GM23338 (cell line): ENCODE measurements at regions not wholly inside any gene's neighbourhood (a gene's known extent, or its start where the extent isn't known, plus 50 kb on each side); places are given as distances from the start of the nearest gene placed in this dataset.

Experiments used
- ATAC-seq: fragments of 200-7000 bp; cut with Tn5 transposase; 3 replicates; pipeline ENCODE4 v1.9.1; 2020
- DNase-seq: peaks from one replicate; pipeline ENCODE4 v3.0.0-alpha.2; 2015; ENCODE audit warnings: low spot score
- H2AFZ ChIP-seq: fragments of 200-600 bp; sonication (generic); 2 replicates; pipeline ENCODE4 v1.8.0; 2016; ENCODE audit warnings: antibody characterized with exemption, mild to moderate bottlenecking, moderate library complexity
- H3F3A ChIP-seq: fragments of 200-600 bp; sonication (generic); replicated peaks from 2 replicates; pipeline ENCODE4 v1.8.0; 2017; ENCODE audit warnings: antibody characterized with exemption, mixed run types, low read depth
- H3K27ac ChIP-seq: fragments of 200-600 bp; sonication (generic); 2 replicates; pipeline ENCODE4 v1.6.1; 2016; ENCODE audit warnings: low read depth
- H3K27me3 ChIP-seq: fragments of 200-600 bp; sonication (generic); 2 replicates; pipeline ENCODE4 v1.8.0; 2016; ENCODE audit warnings: mild to moderate bottlenecking, mixed run types, moderate library complexity; ENCODE audit not compliant: insufficient read depth
- H3K36me3 ChIP-seq: fragments of 200-600 bp; sonication (generic); 2 replicates; pipeline ENCODE4 v1.8.0; 2016; ENCODE audit warnings: mild to moderate bottlenecking; ENCODE audit not compliant: insufficient read depth
- H3K4me1 ChIP-seq: fragments of 200-600 bp; sonication (generic); 2 replicates; pipeline ENCODE4 v1.8.0; 2016; ENCODE audit warnings: mild to moderate bottlenecking, moderate library complexity; ENCODE audit not compliant: insufficient read depth
- H3K4me2 ChIP-seq: fragments of 200-600 bp; sonication (generic); 2 replicates; pipeline ENCODE4 v1.7.1; 2017; ENCODE audit warnings: mixed run types
- H3K4me3 ChIP-seq: fragments of 200-600 bp; sonication (generic); 2 replicates; pipeline ENCODE4 v1.6.1; 2016; ENCODE audit warnings: mixed run types
- H3K79me2 ChIP-seq: fragments of 200-600 bp; sonication (generic); replicated peaks from 2 replicates; pipeline ENCODE4 v1.8.0; 2017; ENCODE audit warnings: mild to moderate bottlenecking; ENCODE audit not compliant: insufficient read depth
- H3K9me2 ChIP-seq: fragments of 200-600 bp; sonication (generic); 2 replicates; pipeline ENCODE4 v1.8.0; 2017; ENCODE audit not compliant: insufficient read depth
- H4K20me1 ChIP-seq: fragments of 200-600 bp; sonication (generic); replicated peaks from 2 replicates; pipeline ENCODE4 v1.8.0; 2017; ENCODE audit warnings: mild to moderate bottlenecking; ENCODE audit not compliant: insufficient read depth
- H3K27ac Mint-ChIP-seq: 2 replicates; pipeline ENCODE4 v1.8.0; 2020; ENCODE audit warnings: inconsistent platforms, mild to moderate bottlenecking, moderate library complexity, mixed read lengths
- H3K27me3 Mint-ChIP-seq: 3 replicates; pipeline ENCODE4 v1.8.0; 2022; ENCODE audit warnings: low read depth, mild to moderate bottlenecking, moderate library complexity, mixed read lengths, inconsistent platforms; ENCODE audit not compliant: insufficient read depth, poor library complexity
- H3K36me3 Mint-ChIP-seq: 3 replicates; pipeline ENCODE4 v1.8.0; 2021; ENCODE audit warnings: low read depth, mild to moderate bottlenecking, inconsistent platforms, moderate library complexity, mixed read lengths
- H3K4me1 Mint-ChIP-seq: 3 replicates; pipeline ENCODE4 v1.8.0; 2020; ENCODE audit warnings: mild to moderate bottlenecking, inconsistent platforms, mixed read lengths
- H3K4me3 Mint-ChIP-seq: 3 replicates; pipeline ENCODE4 v1.8.0; 2021; ENCODE audit warnings: moderate library complexity, mild to moderate bottlenecking, inconsistent platforms, mixed read lengths
- H3K9me3 Mint-ChIP-seq: 3 replicates; pipeline ENCODE4 v1.8.0; 2020; ENCODE audit warnings: moderate library complexity, mild to moderate bottlenecking, inconsistent platforms, mixed read lengths
- CREB1 ChIP-seq: fragments of 250-450 bp; sonication (Bioruptor Pico); IDR thresholded peaks from 2 replicates; pipeline ENCODE4 v1.5.0; 2020; ENCODE audit warnings: low read depth, mild to moderate bottlenecking, moderate library complexity
- CTCF ChIP-seq, 2 experiments: fragments of 200-600 bp in 1 of 2; sonication (generic) in 1 of 2; conservative IDR thresholded peaks; 2 replicates each; pipeline versions ENCODE4 v1.5.1 to v1.6.1; 2016 to 2017; ENCODE audit warnings: antibody characterized with exemption in 2 of 2, low read depth in 2 of 2, mild to moderate bottlenecking in 2 of 2, moderate library complexity in 1 of 2
- EZH2 ChIP-seq: fragments of 200-600 bp; sonication (generic); IDR thresholded peaks from one replicate; pipeline ENCODE4 v1.8.0; 2017; ENCODE audit warnings: antibody characterized with exemption, mild to moderate bottlenecking, low read depth; ENCODE audit not compliant: unreplicated experiment
- EZH2phosphoT487 ChIP-seq: fragments of 200-600 bp; sonication (generic); IDR thresholded peaks from one replicate; pipeline ENCODE4 v1.8.1; 2018; ENCODE audit warnings: antibody characterized with exemption; ENCODE audit not compliant: unreplicated experiment
- JUNB ChIP-seq: IDR thresholded peaks from one replicate; pipeline ENCODE4 v1.6.1; 2016; ENCODE audit warnings: antibody characterized with exemption; ENCODE audit not compliant: unreplicated experiment
- NANOG ChIP-seq: IDR thresholded peaks from 2 replicates; pipeline ENCODE4 v1.6.1; 2016; ENCODE audit warnings: antibody characterized with exemption, borderline replicate concordance
- POLR2AphosphoS5 ChIP-seq: IDR thresholded peaks from 2 replicates; pipeline ENCODE4 v1.6.1; 2016; ENCODE audit warnings: antibody characterized with exemption, low read depth
- STAT1 ChIP-seq: IDR thresholded peaks from one replicate; pipeline ENCODE4 v1.6.1; 2016; ENCODE audit warnings: antibody characterized with exemption; ENCODE audit not compliant: unreplicated experiment
- ZNF114 ChIP-seq: fragments of 250-450 bp; sonication (Bioruptor Pico); IDR thresholded peaks from 2 replicates; pipeline ENCODE4 v1.5.0; 2020; ENCODE audit warnings: mild to moderate bottlenecking, moderate library complexity
- ZNF331 ChIP-seq: fragments of 250-450 bp; sonication (Bioruptor Pico); IDR thresholded peaks from 2 replicates; pipeline ENCODE4 v1.5.0; 2020; ENCODE audit warnings: low read depth, mild to moderate bottlenecking, moderate library complexity
- TF ChIP-seq, protein P1 (sequence below): IDR thresholded peaks from 2 replicates; pipeline ENCODE4 v1.6.1; 2016; ENCODE audit warnings: antibody characterized with exemption
- TF ChIP-seq, protein P2 (sequence below): fragments of 250-450 bp; sonication (Bioruptor Pico); IDR thresholded peaks from 2 replicates; pipeline ENCODE4 v1.5.0; 2020; ENCODE audit warnings: mild to moderate bottlenecking, moderate library complexity
- TF ChIP-seq, protein P3 (sequence below): IDR thresholded peaks from one replicate; pipeline ENCODE4 v1.6.1; 2018; ENCODE audit warnings: antibody characterized with exemption; ENCODE audit not compliant: unreplicated experiment

- Mint-ChIP-seq H3K36me3 (no peaks in the 10 kb centered on the region; the same call in 2 of the 3 replicates), H3K27ac (peak overlapping the region; percentile 19; the same call in 1 of the 2 replicates), H3K4me3 (peak overlapping the region; percentile 52; the same call in 2 of the 3 replicates), H3K9me3 (no peaks in the 10 kb centered on the region), H3K4me1 (peaks cover 26% of the 10 kb centered on the region; the same call in 2 of the 3 replicates), H3K27me3 (peaks cover 23% of the 10 kb centered on the region)
- Histone ChIP-seq H2AFZ (no peak overlapping the region), H4K20me1 (peaks cover 10% of the 10 kb centered on the region), H3K79me2 (peaks cover 36% of the 10 kb centered on the region), H3K27me3 (no peaks in the 10 kb centered on the region), H3K4me3 (peak overlapping the region; percentile 32; the same call in 1 of the 2 replicates), H3K27ac (peak overlapping the region; percentile 85), H3K9me2 (no peaks in the 10 kb centered on the region), H3K36me3 (peaks cover 50% of the 10 kb centered on the region), H3K4me1 (no peaks in the 10 kb centered on the region), H3F3A (peaks cover 22% of the 10 kb centered on the region), H3K4me2 (peak overlapping the region; percentile 53; the same call in 1 of the 2 replicates)
- no peak for DNase-seq
- ATAC-seq, result no peak
- TF ChIP-seq JUNB (no peak), NANOG (no peak), ZNF331 (CRISPR knock-in tag) (no peak), EZH2 (no peak), ZNF114 (CRISPR knock-in tag) (no peak), EZH2phosphoT487 (no peak), POLR2AphosphoS5 (no peak; the same call in 1 of the 2 replicates), STAT1 (no peak), CREB1 (no peak), CTCF (conservative IDR thresholded peaks at IDR 0.05; ENCODE audit: low read depth in 2 of 2) (no peak)
- TF ChIP-seq, protein P1, sequence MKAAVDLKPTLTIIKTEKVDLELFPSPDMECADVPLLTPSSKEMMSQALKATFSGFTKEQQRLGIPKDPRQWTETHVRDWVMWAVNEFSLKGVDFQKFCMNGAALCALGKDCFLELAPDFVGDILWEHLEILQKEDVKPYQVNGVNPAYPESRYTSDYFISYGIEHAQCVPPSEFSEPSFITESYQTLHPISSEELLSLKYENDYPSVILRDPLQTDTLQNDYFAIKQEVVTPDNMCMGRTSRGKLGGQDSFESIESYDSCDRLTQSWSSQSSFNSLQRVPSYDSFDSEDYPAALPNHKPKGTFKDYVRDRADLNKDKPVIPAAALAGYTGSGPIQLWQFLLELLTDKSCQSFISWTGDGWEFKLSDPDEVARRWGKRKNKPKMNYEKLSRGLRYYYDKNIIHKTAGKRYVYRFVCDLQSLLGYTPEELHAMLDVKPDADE, result no peak
- TF ChIP-seq, protein P2, sequence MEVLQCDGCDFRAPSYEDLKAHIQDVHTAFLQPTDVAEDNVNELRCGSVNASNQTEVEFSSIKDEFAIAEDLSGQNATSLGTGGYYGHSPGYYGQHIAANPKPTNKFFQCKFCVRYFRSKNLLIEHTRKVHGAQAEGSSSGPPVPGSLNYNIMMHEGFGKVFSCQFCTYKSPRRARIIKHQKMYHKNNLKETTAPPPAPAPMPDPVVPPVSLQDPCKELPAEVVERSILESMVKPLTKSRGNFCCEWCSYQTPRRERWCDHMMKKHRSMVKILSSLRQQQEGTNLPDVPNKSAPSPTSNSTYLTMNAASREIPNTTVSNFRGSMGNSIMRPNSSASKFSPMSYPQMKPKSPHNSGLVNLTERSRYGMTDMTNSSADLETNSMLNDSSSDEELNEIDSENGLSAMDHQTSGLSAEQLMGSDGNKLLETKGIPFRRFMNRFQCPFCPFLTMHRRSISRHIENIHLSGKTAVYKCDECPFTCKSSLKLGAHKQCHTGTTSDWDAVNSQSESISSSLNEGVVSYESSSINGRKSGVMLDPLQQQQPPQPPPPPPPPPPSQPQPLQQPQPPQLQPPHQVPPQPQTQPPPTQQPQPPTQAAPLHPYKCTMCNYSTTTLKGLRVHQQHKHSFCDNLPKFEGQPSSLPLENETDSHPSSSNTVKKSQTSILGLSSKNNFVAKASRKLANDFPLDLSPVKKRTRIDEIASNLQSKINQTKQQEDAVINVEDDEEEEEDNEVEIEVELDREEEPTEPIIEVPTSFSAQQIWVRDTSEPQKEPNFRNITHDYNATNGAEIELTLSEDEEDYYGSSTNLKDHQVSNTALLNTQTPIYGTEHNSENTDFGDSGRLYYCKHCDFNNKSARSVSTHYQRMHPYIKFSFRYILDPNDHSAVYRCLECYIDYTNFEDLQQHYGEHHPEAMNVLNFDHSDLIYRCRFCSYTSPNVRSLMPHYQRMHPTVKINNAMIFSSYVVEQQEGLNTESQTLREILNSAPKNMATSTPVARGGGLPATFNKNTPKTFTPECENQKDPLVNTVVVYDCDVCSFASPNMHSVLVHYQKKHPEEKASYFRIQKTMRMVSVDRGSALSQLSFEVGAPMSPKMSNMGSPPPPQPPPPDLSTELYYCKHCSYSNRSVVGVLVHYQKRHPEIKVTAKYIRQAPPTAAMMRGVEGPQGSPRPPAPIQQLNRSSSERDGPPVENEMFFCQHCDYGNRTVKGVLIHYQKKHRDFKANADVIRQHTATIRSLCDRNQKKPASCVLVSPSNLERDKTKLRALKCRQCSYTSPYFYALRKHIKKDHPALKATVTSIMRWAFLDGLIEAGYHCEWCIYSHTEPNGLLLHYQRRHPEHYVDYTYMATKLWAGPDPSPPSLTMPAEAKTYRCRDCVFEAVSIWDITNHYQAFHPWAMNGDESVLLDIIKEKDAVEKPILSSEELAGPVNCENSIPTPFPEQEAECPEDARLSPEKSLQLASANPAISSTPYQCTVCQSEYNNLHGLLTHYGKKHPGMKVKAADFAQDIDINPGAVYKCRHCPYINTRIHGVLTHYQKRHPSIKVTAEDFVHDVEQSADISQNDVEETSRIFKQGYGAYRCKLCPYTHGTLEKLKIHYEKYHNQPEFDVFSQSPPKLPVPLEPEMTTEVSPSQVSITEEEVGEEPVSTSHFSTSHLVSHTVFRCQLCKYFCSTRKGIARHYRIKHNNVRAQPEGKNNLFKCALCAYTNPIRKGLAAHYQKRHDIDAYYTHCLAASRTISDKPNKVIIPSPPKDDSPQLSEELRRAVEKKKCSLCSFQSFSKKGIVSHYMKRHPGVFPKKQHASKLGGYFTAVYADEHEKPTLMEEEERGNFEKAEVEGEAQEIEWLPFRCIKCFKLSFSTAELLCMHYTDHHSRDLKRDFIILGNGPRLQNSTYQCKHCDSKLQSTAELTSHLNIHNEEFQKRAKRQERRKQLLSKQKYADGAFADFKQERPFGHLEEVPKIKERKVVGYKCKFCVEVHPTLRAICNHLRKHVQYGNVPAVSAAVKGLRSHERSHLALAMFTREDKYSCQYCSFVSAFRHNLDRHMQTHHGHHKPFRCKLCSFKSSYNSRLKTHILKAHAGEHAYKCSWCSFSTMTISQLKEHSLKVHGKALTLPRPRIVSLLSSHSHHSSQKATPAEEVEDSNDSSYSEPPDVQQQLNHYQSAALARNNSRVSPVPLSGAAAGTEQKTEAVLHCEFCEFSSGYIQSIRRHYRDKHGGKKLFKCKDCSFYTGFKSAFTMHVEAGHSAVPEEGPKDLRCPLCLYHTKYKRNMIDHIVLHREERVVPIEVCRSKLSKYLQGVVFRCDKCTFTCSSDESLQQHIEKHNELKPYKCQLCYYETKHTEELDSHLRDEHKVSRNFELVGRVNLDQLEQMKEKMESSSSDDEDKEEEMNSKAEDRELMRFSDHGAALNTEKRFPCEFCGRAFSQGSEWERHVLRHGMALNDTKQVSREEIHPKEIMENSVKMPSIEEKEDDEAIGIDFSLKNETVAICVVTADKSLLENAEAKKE (CRISPR knock-in tag), result no peak
- TF ChIP-seq, protein P3, sequence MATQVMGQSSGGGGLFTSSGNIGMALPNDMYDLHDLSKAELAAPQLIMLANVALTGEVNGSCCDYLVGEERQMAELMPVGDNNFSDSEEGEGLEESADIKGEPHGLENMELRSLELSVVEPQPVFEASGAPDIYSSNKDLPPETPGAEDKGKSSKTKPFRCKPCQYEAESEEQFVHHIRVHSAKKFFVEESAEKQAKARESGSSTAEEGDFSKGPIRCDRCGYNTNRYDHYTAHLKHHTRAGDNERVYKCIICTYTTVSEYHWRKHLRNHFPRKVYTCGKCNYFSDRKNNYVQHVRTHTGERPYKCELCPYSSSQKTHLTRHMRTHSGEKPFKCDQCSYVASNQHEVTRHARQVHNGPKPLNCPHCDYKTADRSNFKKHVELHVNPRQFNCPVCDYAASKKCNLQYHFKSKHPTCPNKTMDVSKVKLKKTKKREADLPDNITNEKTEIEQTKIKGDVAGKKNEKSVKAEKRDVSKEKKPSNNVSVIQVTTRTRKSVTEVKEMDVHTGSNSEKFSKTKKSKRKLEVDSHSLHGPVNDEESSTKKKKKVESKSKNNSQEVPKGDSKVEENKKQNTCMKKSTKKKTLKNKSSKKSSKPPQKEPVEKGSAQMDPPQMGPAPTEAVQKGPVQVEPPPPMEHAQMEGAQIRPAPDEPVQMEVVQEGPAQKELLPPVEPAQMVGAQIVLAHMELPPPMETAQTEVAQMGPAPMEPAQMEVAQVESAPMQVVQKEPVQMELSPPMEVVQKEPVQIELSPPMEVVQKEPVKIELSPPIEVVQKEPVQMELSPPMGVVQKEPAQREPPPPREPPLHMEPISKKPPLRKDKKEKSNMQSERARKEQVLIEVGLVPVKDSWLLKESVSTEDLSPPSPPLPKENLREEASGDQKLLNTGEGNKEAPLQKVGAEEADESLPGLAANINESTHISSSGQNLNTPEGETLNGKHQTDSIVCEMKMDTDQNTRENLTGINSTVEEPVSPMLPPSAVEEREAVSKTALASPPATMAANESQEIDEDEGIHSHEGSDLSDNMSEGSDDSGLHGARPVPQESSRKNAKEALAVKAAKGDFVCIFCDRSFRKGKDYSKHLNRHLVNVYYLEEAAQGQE, result no peak
Measured at GRCh38 chr2:67338601-67339233, 58.4 kb upstream of the ETAA1 start.
